Right forelimb (tissue), 1 donor: ENCODE measurements at regions not wholly inside any gene's neighbourhood (a gene's known extent, or its start where the extent isn't known, plus 50 kb on each side); places are given as distances from the start of the nearest gene placed in this dataset.
"Not testable (repeated sequence)": the region's sequence is repeated elsewhere in the genome, so short reads cannot be mapped to it uniquely, and the experiment has no call there.

Source experiments
- DNase-seq: peaks from one replicate; pipeline ENCODE4 v3.0.0-alpha.2; 2018

GRCh38 chr1:91606546-91607078, 106.0 kb downstream of the CDC7 start:
- no peak for DNase-seq

- DNase-seq: not testable (repeated sequence)
These were observed 107.0 kb downstream of the CDC7 start for GRCh38 chr1:91607686-91608085.

GRCh38 chr1:91608876-91609275, 108.2 kb downstream of the CDC7 start:
- no peak for DNase-seq

GRCh38 chr1:91609551-91609950, 108.9 kb downstream of the CDC7 start:
- DNase-seq: no peak

GRCh38 chr1:91610102-91610501, 109.5 kb downstream of the CDC7 start:
- no peak for DNase-seq

- DNase-seq: no peak
These were observed 110.1 kb downstream of the CDC7 start for GRCh38 chr1:91610789-91611188.

GRCh38 chr1:91611483-91611917, 110.8 kb downstream of the CDC7 start:
- no peak for DNase-seq

- no peak for DNase-seq
These were observed 112.9 kb downstream of the CDC7 start for GRCh38 chr1:91613595-91613994.

- DNase-seq: no peak
These were observed 116.1 kb downstream of the CDC7 start for GRCh38 chr1:91616712-91617111.

GRCh38 chr1:91617285-91617765, 116.7 kb downstream of the CDC7 start:
- peak; percentile 78 for DNase-seq

- no peak for DNase-seq
These were observed 119.2 kb downstream of the CDC7 start for GRCh38 chr1:91619881-91620280.

GRCh38 chr1:91621360-91621759, 120.7 kb downstream of the CDC7 start:
- DNase-seq: no peak

- DNase-seq: no peak
These were observed 121.3 kb downstream of the CDC7 start for GRCh38 chr1:91621907-91622306.

- no peak for DNase-seq
These were observed 122.0 kb downstream of the CDC7 start for GRCh38 chr1:91622616-91623015.

GRCh38 chr1:91623020-91623419, 122.4 kb downstream of the CDC7 start:
- no peak for DNase-seq

- DNase-seq: no peak
These were observed 123.7 kb downstream of the CDC7 start for GRCh38 chr1:91624331-91624730.
